ENCODE measurements at regions not wholly inside any gene's neighbourhood (a gene's known extent, or its start where the extent isn't known, plus 50 kb on each side); places are given as distances from the start of the nearest gene placed in this dataset.

- TF ChIP-seq, protein P1, sequence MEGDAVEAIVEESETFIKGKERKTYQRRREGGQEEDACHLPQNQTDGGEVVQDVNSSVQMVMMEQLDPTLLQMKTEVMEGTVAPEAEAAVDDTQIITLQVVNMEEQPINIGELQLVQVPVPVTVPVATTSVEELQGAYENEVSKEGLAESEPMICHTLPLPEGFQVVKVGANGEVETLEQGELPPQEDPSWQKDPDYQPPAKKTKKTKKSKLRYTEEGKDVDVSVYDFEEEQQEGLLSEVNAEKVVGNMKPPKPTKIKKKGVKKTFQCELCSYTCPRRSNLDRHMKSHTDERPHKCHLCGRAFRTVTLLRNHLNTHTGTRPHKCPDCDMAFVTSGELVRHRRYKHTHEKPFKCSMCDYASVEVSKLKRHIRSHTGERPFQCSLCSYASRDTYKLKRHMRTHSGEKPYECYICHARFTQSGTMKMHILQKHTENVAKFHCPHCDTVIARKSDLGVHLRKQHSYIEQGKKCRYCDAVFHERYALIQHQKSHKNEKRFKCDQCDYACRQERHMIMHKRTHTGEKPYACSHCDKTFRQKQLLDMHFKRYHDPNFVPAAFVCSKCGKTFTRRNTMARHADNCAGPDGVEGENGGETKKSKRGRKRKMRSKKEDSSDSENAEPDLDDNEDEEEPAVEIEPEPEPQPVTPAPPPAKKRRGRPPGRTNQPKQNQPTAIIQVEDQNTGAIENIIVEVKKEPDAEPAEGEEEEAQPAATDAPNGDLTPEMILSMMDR (IDR thresholded peaks at IDR 0.05; ENCODE audit: low read depth, low read length, poor library complexity, severe bottlenecking): no peak
- TF ChIP-seq EZH2phosphoT487 (IDR thresholded peaks at IDR 0.05; ENCODE audit: borderline replicate concordance, low read length): no peak
Observed at GRCh38 chr1:213584272-213584671, 403.5 kb upstream of the PROX1 start.
